ENCODE measurements at regions not wholly inside any gene's neighbourhood (a gene's known extent, or its start where the extent isn't known, plus 50 kb on each side); places are given as distances from the start of the nearest gene placed in this dataset.
"Not testable (repeated sequence)": the region's sequence is repeated elsewhere in the genome, so short reads cannot be mapped to it uniquely, and the experiment has no call there.

GRCh38 chr16:48003206-48003907 is 152.4 kb downstream of the ABCC12 start:
- DNase-seq: no peak

- DNase-seq: no peak
These were observed 154.4 kb downstream of the ABCC12 start for GRCh38 chr16:48001324-48001895.

- no peak for DNase-seq
These were observed 155.2 kb downstream of the ABCC12 start for GRCh38 chr16:48000622-48001021.

GRCh38 chr16:47999595-47999994 is 156.2 kb downstream of the ABCC12 start:
- DNase-seq: no peak

- no peak for DNase-seq
These were observed 160.4 kb downstream of the ABCC12 start for GRCh38 chr16:47995354-47995753.

GRCh38 chr16:47991491-47991890 is 164.3 kb downstream of the ABCC12 start:
- DNase-seq: no peak

GRCh38 chr16:47990676-47991075 is 165.1 kb downstream of the ABCC12 start:
- DNase-seq: no peak

- no peak for DNase-seq
These were observed 168.7 kb downstream of the ABCC12 start for GRCh38 chr16:47987136-47987535.

GRCh38 chr16:47986031-47986430 is 169.8 kb downstream of the ABCC12 start:
- DNase-seq: no peak

GRCh38 chr16:47984669-47985068 is 171.1 kb downstream of the ABCC12 start:
- no peak for DNase-seq

GRCh38 chr16:47983999-47984580 is 171.7 kb downstream of the ABCC12 start:
- DNase-seq: no peak

GRCh38 chr16:47980212-47980611 is 175.6 kb downstream of the ABCC12 start:
- DNase-seq: no peak

GRCh38 chr16:47979616-47980182 is 176.1 kb downstream of the ABCC12 start:
- no peak for DNase-seq

- DNase-seq: no peak
These were observed 176.7 kb downstream of the ABCC12 start for GRCh38 chr16:47979164-47979520.

GRCh38 chr16:47978491-47979163 is 177.2 kb downstream of the ABCC12 start:
- no peak for DNase-seq

- DNase-seq: no peak
These were observed 178.0 kb downstream of the ABCC12 start for GRCh38 chr16:47977802-47978201.

GRCh38 chr16:47976636-47977210 is 179.1 kb downstream of the ABCC12 start:
- DNase-seq: no peak

- not testable (repeated sequence) for DNase-seq
These were observed 180.8 kb downstream of the ABCC12 start for GRCh38 chr16:47974971-47975370.

GRCh38 chr16:47973552-47973951 is 182.2 kb downstream of the ABCC12 start:
- DNase-seq: no peak

GRCh38 chr16:47972246-47972985 is 183.4 kb downstream of the ABCC12 start:
- no peak for DNase-seq

- DNase-seq: no peak
These were observed 184.6 kb downstream of the ABCC12 start for GRCh38 chr16:47971225-47971624.

- no peak for DNase-seq
These were observed 185.4 kb downstream of the ABCC12 start for GRCh38 chr16:47970291-47970931.
